ENCODE measurements at regions not wholly inside any gene's neighbourhood (a gene's known extent, or its start where the extent isn't known, plus 50 kb on each side); places are given as distances from the start of the nearest gene placed in this dataset.

DNA sequence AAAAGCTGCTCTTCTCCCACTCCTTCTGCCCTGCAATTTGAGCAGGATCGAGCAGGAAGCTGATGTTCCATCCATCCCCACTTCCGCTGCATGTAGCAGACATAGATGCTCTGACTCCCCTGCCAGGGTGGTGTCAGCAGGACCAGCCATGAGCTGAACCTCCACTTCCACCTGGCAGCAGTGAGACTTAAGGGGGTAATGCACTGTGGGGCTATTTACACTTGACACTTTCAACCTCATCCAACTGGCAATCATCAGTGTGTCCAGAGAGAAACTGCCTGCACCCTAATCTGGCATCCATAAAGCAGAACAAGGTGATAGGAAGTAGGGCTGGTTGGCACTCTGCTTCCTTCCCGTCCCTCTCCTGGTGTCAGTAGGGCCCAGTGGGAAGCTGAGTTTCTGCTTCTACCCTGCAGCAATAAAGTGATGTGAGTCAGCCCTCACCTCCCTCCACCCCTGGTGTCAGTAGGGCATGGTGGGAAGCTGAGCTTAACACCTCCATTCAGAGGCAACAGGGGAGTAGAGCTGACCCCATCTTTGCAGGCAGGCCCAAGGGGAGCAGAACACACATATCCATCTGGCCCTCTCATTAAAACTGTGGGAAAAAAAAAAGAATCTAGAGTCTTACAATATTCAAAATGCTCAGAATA is 272.3 kb downstream of the PTPRU start:
- DNase-seq = no peak

DNA sequence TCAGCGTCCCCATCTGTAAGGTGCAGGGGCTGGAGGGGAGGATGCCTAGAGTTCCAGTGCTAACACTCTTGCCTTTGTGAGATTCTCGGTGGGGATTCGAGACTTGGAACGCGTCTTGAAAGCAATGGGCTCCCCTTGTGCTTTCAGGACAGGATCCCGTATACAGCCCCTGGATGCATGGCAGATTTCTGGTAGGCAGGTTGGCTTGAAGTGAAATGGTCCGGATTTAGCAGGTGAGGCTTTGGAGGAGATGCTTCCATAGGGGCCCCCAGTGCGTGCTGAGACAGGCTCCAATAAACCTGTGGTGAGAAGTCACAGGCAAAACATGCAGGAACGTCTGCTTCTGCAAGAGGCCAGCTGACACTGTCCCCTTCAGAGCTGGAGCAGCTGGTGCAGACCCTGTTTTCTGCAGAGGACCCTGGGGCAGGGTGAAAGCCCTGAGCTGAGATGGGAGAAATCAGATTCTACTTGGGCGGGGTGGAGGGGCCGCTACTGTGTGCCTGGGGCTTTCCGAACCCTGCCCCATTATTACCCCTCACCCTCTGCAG is 270.4 kb downstream of the PTPRU start:
- no peak for DNase-seq

DNA sequence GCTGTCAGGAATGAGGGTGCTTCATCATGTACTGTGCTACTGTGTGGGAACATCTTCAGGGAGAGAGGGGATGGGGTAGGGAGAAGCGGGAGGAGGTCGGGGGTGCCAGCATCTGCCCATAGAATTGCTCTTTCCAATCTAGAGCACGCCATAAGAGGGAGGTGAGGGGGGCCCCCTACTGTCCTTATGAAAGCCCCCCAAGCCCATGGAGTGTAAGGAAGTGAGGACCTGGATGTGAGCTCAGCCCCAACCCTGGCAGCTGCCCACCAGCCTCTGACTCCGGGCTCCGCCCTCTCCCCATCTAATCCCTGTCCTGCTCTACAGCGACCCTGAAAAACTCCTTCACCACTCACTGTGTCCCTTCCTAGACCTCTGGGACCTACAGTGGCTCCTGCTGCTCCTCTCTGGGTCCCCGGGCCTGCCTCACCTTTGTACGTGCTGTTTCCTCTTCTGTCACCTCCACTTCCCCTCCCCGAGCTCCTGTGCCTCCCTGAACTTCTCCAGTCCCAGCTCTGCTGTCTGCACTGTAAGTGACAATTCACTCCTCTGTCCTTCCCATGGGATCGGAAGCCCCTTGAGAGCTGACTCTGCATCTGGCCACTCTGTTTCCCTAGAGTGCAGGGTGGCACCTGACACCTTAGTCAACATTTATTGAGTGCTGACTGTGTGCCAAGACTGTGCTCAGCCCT is 269.4 kb downstream of the PTPRU start:
- DNase-seq = no peak

DNA sequence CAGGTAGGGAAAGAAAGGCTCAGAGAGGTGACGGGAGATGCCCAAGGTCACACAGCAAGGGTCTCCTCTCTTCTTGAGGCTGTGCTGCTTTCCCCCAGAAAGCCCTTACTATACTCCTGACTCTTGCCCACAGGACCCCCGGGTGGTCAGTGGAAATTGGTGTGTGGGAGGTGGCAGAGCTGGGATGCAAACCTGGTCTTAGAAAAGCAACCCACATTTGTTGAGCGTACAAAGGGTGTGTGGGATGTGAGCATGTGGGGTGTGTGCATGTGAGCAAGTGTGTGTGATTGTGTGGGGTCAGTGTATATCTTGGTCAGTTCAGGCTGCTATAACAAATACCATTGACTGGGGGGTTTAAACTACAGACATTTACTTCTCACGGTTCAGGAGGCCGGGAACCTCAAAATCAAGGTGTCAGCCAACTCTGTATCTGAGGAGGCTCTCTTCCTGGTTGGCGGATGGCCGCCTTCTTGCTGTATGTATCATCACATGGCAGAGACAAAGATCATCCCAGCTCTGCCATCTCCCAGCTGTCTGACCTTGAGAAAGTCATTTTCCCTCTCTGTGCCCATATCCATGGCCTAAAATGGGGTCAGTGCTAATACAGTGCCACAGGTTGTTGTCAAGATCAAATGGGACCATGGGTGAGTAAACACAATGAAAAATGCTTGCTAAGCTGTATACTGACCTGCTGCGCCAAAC is 268.5 kb downstream of the PTPRU start:
- DNase-seq = no peak

DNA sequence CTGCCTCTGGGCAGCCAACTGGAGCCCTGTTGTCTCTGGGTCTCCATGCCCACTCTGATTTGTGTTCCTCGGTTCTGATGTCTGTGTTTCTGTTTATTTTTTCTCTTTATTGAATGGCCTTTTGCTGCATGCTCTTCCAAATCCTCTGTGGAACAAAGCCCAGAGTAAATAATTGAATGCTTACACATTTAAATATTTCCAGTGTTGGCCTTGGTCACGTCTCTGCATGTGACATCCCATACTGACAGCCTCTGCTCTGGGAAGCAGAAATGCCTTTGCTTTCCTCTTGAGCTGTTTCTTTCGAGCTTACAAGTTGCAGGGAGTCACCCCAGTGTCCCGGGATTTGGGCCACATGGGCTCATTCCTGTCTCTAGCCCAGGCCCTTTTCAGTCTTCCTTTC is 267.9 kb downstream of the PTPRU start:
- peak; percentile 30 for DNase-seq

DNA sequence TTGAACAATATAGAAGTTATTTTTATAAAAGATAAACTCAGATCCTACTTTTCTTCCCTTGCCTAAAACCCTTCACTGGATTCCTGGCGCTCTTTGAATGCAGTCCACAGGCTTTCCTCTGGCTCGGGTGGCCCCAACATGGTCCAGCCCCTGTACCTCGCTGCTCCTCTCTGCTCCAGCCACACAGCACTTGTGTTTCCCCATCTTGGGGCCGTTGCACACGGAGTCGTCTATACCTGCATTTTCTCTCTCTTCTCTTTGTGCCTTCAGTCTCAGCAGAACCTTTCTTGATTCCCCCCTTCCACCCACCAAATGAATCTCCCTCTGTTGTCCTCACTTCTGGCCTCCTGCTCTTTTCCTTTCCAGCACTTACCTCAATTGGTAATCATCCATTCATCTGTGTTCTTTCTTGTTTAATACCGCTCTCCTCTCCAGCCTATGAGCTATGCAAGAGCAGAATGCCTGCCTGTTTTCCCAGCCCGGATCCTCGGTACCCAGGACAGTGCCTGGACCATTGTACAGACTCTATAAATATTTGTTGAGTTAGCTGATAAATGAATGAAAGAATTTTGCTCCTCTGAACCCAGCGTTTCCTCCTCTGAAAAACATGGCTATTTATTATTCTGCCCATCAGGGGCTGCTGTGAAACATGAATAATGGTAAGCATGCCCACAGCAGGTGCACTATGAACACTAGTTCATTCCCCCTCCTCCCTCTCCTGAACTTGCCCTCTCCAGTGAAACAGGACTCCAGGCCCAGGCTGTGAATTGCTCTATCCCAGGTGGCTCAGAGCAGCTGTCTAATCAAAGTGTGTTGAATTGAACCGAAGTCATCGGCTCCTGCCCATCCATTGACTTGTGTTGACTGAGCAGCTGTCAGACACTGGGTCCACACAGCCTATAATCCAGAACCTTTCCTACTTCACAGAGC is 266.9 kb downstream of the PTPRU start:
- no peak for DNase-seq

DNA sequence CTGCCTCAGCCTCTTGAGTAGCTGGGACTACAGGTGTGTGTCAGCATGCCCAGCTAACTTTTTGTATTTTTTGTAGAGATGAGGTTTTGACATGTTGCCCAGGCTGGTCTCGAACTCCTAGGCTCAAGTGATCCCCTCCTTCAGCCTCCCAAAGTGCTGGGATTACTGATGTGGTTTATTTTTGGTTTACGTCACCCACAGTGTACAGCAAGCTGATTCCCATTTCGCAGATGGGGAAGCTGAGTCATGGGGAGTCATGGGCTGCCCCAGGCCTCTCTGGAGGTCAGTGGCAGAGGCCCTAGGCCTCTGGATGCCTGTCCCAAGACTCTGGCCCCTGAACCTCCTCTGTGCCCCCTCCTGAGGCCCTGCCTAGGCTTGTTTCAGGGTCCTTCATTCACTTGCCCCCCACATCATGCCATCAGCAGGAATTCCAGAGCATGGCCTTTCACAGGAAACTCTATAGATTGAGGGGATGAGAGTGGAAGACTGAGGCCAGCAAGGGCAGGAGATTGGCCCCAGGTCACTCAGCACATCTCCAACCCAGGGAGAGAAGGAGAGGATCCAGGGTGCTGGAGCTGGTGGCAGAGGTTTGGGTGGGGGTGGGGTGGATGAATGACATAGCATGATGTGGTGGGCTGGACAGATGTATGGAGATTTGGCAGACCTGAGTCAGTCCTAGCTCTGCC is 266.0 kb downstream of the PTPRU start:
- no peak for DNase-seq

DNA sequence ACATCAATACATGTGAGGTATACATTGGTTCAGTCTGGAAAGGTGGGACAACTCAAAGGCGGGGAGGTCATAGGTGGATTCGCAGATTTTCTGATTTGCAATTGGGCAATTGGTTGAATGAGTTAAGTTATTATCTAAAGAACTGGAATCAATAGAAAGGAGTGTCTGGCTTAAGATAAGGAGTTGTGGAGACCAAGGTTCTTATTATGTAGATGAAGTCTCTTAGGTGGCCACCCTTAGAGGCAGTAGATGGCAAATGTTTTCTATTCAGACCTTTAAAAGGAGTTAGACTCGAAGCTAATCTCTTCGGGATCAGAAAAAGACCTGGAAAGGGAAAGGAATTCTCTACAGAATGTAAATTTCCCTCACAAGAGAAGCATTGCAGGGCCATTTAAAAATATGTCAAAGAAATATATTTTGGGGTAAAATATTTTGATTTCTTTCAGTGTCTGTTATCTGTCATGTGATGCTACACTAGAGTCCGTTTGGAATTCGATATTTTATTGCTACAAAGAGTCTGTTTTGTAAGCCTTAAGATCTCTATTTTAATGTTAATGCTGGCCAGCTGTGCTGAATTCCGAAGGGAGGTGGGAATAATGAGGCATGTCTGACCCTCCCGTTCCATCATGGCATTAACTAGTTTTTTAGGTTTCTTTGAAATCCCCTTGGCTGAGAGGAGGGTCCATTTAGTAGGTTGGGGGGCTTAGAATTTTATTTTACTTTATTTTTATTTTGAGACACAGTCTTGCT is 265.1 kb downstream of the PTPRU start:
- no peak for DNase-seq

DNA sequence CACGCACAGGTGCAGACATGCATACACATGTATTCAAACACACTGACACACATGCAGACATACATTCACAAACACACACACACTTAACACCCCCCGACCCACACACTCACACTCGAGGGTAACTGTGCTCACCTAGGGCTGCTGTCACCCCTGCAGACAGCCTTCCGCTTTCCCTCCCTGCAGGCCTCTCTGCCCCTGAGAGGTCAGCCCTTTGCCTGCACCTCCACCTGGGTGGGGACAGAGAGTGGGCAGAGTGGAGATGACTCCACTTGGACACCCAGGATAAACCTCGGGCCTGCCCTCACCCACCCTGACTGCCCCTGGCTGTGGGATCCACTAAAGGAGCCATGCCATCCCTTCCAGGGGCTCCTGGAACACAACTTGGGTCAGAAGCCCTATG is 264.3 kb downstream of the PTPRU start:
- no peak for DNase-seq

DNA sequence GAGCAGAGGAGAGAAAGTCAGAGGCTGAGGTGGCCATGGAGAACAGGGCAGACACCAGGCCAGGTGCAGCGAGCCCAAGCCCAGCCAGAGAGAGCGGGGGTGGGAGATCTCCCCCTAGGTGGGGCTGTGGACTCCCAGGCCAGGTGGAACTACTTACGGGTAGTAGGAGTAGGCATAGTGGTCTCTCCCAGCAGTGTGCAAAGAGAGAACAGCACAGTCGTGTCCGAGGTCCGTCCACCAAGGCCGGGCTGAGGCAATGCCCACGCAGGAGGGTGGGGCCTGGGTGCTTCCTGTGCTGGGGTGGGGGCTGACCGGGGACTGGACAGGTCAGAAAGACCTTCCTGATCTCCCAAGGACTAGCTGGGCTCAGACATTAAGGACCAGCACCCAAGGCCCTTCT is 263.7 kb downstream of the PTPRU start:
- no peak for DNase-seq

DNA sequence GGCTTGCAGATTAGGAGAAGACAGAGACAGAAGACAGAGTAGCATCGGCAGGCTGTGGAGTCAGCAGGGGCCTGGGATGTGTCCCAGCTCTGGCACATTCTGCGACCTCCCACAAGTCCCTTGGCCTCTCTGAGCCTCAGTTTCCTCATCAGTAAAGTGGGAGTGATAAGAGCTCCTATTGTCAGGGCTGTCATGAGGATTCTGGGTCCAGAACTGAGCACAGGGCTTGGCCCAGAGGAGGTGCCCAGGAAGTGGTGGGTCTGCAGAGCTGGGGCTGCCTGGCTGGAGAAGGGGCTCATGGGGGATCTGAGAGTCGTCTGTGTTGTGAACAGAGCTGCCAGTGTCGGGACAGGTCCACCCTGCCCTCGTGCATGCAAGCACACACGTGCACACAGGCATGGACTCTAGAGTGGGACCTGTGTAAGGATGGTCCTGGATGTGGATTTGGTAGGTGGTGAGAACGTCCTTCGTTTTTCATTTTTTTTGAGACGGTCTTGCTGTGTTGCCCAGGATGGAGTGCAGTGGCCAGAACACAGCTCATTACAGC is 262.9 kb downstream of the PTPRU start:
- DNase-seq = no peak

DNA sequence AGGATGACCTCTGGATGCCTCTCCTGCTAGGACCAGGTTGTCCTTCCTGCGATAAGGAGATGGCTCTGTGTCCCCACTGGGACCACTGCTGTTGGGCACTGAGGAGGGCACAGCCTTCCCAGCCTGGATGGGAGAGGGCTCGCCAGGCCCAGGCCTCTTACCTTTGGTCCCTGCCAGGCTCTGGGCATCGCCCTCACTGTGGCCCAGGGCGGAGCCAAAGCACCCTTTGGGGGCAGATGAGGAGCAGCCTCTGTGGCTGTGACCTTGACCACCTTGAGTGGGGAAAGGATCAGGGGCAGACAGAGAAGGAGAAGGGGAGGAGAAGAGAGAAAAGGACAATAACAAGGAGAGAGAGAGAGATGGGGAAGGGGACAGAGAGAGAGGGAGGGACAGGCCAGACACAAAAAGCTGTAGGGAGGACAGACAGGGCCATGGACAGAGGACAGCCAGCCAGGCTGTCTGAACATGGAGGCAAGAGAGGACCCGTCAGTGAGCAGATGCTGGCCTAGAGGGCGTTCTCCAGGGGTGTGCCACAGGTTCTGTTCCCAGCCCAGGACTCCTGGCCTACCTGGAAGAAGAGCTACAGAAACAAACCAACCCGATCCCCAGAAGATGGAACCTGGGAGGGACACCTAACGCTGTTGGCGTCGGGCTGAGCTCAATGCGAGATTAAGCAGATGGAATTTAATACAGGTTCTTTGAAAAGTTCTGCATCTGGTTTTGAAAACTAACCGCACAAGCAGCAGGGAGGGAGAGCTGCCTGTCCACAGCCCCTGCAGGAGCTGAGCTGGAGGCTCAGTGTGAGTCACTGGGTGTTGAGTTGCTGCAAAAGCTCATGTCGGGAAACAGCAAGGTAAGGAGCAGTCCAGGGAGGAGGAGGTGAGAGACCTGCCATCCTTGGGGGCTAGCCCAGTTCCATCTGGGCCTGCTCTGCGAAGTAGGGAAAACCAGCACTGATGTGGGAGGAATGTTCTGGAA is 262.1 kb downstream of the PTPRU start:
- no peak for DNase-seq

DNA sequence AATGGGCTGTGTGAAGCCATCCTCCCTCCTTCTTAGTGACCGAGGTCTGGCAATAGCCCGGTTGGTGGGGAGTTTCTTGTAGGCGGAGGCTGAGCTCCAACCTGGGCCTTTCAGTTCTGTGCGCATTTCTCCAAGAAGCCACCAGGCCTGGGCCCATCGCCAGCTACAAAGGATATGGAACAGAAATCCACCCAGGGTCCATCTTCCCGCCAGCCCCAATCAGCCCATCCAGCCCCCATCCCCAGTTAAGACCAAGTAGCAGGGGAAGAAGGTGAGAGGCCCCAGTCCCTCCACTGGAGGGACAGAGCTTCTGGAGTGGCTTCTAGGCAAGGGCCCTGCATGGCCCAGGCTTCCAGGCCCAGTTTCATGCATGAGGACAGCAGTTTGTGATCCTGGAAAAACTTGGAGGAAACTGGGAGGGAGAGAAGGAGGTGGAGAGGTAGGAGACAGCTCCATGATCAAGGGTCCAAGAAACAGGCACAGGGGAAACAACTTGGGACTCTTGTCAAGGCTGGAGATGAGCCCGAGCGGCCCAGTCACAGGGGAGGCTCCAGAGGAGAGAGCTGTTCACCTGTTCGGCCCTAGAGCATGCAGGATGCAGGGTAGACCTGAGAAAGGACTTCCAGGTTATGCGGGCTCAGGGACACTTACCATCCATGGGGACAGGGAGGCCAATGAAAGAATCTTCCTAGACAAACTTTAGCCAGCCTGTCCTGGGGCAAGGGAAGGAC is 261.2 kb downstream of the PTPRU start:
- DNase-seq = no peak

DNA sequence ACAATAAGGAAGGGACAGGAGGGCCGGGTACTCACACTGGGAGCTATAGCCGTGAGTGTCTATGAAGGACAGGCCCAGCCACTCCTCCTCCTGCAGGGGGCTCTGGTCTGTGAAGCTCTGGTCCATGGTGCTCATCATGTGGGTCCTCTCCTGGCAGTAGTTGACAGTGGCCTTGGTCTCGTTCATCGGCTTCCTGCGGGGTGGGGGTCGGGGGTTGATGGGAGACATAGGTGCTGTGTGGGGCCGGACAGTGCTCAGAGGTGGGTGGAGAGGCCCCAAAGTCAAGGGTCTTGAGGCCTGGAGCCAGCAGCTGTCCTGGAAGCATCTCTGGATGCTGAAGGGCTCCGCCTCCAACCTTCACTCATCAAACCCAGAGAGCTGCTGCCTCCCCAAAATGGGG is 260.4 kb downstream of the PTPRU start:
- no peak for DNase-seq

DNA sequence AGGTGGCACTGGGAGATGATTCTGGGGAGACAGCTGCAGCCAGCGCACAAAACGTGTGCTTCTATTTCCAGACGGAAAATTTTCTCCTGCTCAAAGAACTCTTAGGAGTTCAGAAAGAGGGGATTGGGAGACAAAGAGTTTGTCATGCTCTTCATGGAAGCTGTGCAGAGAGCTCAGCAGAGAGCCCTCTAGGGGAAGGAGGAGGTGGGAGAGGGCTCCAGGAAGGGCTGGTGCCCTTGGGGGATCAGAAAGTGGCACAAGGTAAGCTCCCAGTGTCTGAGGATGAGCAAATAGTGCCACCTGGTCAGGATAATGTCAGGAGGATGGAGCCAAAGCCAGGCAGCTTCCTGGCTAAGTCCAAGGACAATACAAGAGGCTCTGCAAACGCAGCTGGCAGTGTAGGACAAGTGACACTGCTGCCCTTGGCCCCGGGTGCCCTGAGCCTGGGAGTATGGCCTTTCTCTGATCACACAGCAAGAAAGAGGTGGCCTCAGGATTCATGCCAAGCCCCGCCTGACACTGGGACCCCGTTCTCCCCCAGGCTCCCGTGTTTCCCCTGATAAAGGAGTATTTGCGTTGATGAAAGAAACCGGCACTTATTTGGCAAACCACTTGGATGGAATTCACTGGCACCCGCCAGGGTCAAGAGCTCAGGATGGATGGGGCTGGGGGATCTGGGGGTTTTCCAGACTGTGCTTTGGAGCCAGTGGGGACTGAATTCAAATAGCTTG is 254.0 kb downstream of the PTPRU start:
- no peak for DNase-seq

DNA sequence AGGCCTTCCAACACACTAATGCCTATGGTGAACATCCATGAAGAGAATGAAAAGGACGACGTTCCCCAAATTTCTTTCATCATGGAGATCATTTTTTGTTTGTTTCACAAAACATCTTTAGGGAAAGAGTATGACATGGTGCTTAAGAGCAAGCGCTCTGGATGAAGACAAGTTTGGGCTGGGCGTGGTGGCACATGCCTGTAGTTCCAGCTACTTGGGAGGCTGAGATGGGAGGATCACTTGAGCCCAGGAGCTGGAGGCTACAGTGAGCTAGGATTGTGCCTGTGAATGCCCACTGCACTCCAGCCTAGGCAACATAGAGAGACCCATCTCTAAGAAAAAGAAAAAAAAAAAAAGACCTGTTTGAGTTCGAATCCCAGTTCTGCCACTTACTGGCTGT is 253.1 kb downstream of the PTPRU start:
- no peak for DNase-seq

DNA sequence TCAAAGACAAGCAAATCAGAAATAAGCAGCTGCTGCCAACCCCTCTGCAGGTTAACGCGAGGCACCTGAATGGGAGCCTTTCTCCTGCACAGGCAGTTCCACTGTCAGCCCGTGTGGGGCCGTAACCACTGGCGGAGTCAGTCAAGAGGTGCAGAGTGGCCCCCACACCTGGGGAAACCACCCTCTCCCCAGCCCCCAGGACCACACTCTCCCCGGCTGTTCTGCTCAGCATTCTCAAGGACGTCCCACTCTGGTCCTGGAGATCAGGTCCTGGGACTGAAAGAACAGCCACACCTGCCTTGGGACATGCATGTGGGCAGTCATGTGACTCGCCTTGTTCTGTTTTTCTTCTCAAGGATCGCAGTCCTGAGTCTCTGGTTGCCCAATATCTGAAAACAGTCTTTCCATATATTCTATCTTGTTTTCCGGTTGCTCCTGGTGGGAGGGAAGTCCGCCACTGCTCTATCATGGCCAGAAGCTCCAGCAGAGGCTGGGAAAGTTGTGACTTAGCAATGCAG is 252.5 kb downstream of the PTPRU start:
- no peak for DNase-seq

Measured in hindlimb muscle (tissue), 1 donor.